ELR (cell line): ENCODE measurements at regions not wholly inside any gene's neighbourhood (a gene's known extent, or its start where the extent isn't known, plus 50 kb on each side); places are given as distances from the start of the nearest gene placed in this dataset.
"Not testable (repeated sequence)": the region's sequence is repeated elsewhere in the genome, so short reads cannot be mapped to it uniquely, and the experiment has no call there.

Experiments
- DNase-seq: peaks from one replicate; pipeline ENCODE4 v3.0.0-alpha.2; 2015; ENCODE audit warnings: low read depth

GRCh38 chr2:122019724-122020123, 264.3 kb downstream of the TSN start:
- no peak for DNase-seq

- DNase-seq, result no peak
Observed at GRCh38 chr2:122020377-122020776, 264.9 kb downstream of the TSN start.

- no peak for DNase-seq
Observed at GRCh38 chr2:122021941-122022340, 266.5 kb downstream of the TSN start.

GRCh38 chr2:122022531-122022930, 267.1 kb downstream of the TSN start:
- DNase-seq, result no peak

- DNase-seq, result no peak
Observed at GRCh38 chr2:122023059-122023864, 267.8 kb downstream of the TSN start.

GRCh38 chr2:122027510-122028217, 272.2 kb downstream of the TSN start:
- no peak for DNase-seq

- peak; percentile 58 for DNase-seq
Observed at GRCh38 chr2:122028371-122029100, 273.1 kb downstream of the TSN start.

- DNase-seq, result no peak
Observed at GRCh38 chr2:122029456-122029855, 274.0 kb downstream of the TSN start.

- DNase-seq, result no peak
Observed at GRCh38 chr2:122029945-122030344, 274.5 kb downstream of the TSN start.

- DNase-seq, result no peak
Observed at GRCh38 chr2:122031544-122032263, 276.3 kb downstream of the TSN start.

GRCh38 chr2:122032264-122032645, 276.8 kb downstream of the TSN start:
- DNase-seq, result no peak

- no peak for DNase-seq
Observed at GRCh38 chr2:122033778-122034177, 278.3 kb downstream of the TSN start.

- DNase-seq, result no peak
Observed at GRCh38 chr2:122034344-122034743, 278.9 kb downstream of the TSN start.

GRCh38 chr2:122034777-122035176, 279.3 kb downstream of the TSN start:
- no peak for DNase-seq

GRCh38 chr2:122038816-122039215, 283.4 kb downstream of the TSN start:
- not testable (repeated sequence) for DNase-seq

- DNase-seq, result no peak
Observed at GRCh38 chr2:122041455-122041854, 286.0 kb downstream of the TSN start.

- not testable (repeated sequence) for DNase-seq
Observed at GRCh38 chr2:122051659-122052058, 296.2 kb downstream of the TSN start.

GRCh38 chr2:122055521-122055931, 300.1 kb downstream of the TSN start:
- no peak for DNase-seq

- no peak for DNase-seq
Observed at GRCh38 chr2:122056853-122057252, 301.4 kb downstream of the TSN start.

- no peak for DNase-seq
Observed at GRCh38 chr2:122061206-122061605, 305.8 kb downstream of the TSN start.

GRCh38 chr2:122061831-122062230, 306.4 kb downstream of the TSN start:
- DNase-seq, result no peak

- no peak for DNase-seq
Observed at GRCh38 chr2:122062506-122062905, 307.1 kb downstream of the TSN start.
